GM10266 (cell line): ENCODE measurements at regions not wholly inside any gene's neighbourhood (a gene's known extent, or its start where the extent isn't known, plus 50 kb on each side); places are given as distances from the start of the nearest gene placed in this dataset.

ENCODE experiments used
- DNase-seq: peaks from one replicate; pipeline ENCODE4 v3.0.0; 2012; ENCODE audit errors: extremely low spot score
- CTCF ChIP-seq: IDR thresholded peaks from 2 replicates; pipeline ENCODE4 v1.5.1; 2012; ENCODE audit warnings: mild to moderate bottlenecking, low read depth; ENCODE audit not compliant: control insufficient read depth, insufficient read depth; ENCODE audit errors: missing control alignments

DNA sequence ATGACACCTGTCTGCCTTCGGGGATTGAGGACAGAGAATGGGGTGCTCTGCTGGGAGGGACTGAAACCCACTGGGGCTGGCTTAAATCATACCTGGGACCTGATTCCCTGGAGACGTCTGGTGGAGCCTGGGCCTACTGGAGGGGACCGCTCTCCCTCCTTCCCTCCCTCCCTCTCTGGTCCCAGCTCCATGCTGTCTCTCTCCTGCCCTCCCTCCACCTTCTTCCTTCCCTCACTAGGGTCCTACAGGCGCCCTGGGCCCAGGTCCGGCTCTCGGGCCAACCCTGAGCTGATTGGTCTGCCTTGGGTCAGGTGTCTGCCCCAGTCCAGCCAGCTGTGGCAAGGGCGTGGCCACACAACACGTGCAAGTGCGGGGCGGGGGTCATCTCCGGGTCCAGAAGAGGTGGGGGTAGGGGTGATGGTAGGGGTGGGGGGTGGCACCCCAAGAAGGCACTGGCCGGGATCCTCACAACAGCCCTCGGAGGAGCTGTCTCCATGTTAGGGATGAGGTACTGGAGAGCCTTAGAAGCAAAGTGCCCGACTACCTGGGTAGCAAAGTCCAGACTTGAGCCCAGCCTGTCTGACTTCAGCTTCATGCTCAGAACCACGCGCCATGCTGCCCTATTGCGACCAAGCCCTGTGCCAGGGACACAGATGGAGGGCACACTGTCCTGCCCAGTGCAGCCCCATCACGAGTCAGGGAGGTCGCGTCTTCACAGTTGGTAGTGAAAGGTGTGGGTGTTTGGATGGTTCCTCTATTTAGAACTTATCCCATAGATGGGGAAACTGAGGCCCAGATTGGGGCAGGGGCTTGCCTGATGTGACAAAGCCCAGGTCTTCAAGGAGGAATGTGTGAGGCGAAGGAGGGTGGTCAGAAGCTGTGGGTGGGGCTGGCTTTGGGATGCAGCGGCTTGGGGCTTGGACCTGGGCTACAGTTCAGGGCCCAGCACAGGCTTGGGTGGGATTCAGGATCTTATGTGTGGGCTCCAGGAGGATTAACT, 574.1 kb downstream of the PTPRU start:
- no peak for TF ChIP-seq CTCF
- DNase-seq: no peak

DNA sequence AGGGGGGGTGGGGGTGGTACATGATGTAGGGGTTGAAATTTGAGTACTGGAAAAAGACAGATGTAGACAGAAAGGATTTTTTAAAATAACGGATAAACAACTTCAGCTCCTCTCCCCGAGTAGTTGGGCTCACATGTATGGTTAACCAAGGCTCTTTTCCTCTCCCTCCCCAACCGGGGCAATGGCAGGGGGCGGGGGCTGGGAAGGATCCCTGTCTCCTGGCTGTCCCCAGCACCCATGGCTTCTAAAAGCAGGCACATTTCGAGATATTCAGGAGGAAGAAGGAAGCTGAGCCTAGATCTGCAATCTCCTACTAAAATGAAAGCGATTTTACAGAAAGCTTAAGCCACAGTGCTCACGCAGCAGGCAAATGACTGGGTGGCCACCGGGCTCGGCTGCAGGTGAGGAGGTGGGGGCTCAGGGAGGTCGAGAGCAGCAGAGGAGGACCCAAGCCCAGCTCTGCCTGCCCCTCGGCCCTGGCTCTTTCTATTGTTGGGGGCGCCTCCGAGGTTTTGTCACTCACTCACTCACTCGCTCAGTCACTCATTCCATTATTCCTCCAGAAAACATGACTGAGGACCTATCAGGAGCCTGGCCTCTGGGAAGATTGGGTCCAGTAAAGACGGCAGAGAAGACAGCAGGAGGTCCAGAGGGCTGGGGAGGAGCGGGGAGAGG, 573.3 kb downstream of the PTPRU start:
- DNase-seq: no peak
- no peak for TF ChIP-seq CTCF

- no peak for DNase-seq
- no peak for TF ChIP-seq CTCF
Measured at GRCh38 chr1:29808141-29808995, 572.0 kb downstream of the PTPRU start.

GRCh38 chr1:29807689-29808088, 571.4 kb downstream of the PTPRU start:
- TF ChIP-seq CTCF: no peak
- no peak for DNase-seq

GRCh38 chr1:29806646-29807319, 570.5 kb downstream of the PTPRU start:
- no peak for DNase-seq

DNA sequence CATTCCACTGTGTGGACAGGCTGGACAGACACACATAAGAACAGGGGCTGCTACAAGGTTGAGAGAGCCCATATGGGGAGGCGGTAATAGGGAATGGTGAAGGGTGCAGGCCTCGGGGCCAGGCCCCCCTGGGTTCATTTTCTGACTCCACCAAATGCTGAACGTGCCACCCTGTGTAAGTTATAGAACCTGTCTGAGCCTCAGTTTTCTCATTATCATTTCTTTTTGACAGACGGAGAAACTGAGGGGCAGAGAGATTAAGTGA, 569.5 kb downstream of the PTPRU start:
- no peak for DNase-seq
- TF ChIP-seq CTCF: no peak

More at GRCh38 chr1:29806646-29807319, 570.5 kb downstream of the PTPRU start:
- no peak for TF ChIP-seq CTCF
